HepG2 (cell line): ENCODE measurements at regions not wholly inside any gene's neighbourhood (a gene's known extent, or its start where the extent isn't known, plus 50 kb on each side); places are given as distances from the start of the nearest gene placed in this dataset.

Experiments
- FOXK1 ChIP-seq: sonication (generic); formaldehyde crosslinking; IDR thresholded peaks from 2 replicates; pipeline ENCODE4 v1.4.0; 2020; ENCODE audit warnings: low read depth, missing genetic modification reagents, borderline replicate concordance
- NR2F1 ChIP-seq, 2 experiments: fragments of 450-650 bp in 1 of 2; formaldehyde crosslinking in 1 of 2; IDR thresholded peaks; 2 replicates each; pipeline versions ENCODE4 v1.5.0 to v1.6.1; 2016 to 2020; ENCODE audit warnings: mild to moderate bottlenecking in 1 of 2, missing compliant biosample characterization in 1 of 2, missing genetic modification reagents in 1 of 2, moderate library complexity in 1 of 2
- ZNF891 ChIP-seq: sonication (generic); formaldehyde crosslinking; IDR thresholded peaks from 2 replicates; pipeline ENCODE4 v1.5.0; 2020; ENCODE audit warnings: mild to moderate bottlenecking, missing genetic modification reagents
- TF ChIP-seq, protein P1 (sequence below): IDR thresholded peaks from 2 replicates; pipeline ENCODE4 v1.6.1; 2016

DNA sequence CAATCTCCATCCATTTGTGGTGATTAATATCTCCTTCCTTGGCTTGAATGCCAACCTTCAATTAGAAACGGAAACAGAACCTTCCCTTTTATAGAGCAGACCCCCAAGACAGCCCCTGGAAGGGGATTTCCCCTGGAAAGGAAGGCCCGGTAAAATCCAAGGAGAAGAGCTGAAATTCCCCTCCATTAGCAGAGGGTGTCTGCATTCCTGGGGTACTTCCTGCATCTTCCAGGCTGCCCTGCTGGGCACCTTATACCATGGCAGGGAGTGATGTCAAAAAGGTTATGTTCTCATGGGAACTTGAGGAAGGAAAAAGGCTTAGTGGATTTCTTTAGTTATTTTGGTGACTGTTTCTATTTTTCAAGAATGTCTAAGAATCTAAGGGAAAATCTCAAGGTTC, 116.7 kb upstream of the NEO1 start:
- TF ChIP-seq, protein P1, sequence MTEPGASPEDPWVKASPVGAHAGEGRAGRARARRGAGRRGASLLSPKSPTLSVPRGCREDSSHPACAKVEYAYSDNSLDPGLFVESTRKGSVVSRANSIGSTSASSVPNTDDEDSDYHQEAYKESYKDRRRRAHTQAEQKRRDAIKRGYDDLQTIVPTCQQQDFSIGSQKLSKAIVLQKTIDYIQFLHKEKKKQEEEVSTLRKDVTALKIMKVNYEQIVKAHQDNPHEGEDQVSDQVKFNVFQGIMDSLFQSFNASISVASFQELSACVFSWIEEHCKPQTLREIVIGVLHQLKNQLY (CRISPR knock-in tag) = no peak
- TF ChIP-seq ZNF891 (no peak), NR2F1 (CRISPR knock-in tag; IDR thresholded peaks at IDR 0.05) (no peak), FOXK1 (no peak)
